HG02870 (cell line): ENCODE measurements at regions not wholly inside any gene's neighbourhood (a gene's known extent, or its start where the extent isn't known, plus 50 kb on each side); places are given as distances from the start of the nearest gene placed in this dataset.

Source experiments
- ATAC-seq: cut with Tn5 transposase; IDR thresholded peaks from one replicate; pipeline ENCODE4 v1.9.1; 2021; ENCODE audit warnings: mild to moderate bottlenecking, moderate library complexity; ENCODE audit not compliant: unreplicated experiment

DNA sequence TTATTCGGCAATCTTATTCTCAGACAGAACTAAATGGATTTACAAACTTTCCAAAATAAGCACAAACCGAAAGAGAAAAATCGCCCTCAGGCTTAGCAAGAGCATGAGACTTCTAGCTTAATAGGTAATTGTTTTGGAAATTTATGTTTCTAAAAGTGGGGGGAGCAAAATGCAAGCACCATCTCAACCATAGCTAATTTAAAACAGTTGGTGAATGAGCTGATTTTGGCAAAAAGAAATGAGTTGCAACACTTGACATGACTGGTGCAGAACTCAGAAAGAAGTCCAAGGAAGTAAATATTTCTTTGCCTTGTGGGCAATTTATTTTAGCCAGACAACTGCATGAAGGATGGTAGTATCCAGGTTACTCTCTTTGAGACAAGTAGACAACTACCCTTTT is 71.5 kb upstream of the PTGFR start:
- ATAC-seq, result no peak

DNA sequence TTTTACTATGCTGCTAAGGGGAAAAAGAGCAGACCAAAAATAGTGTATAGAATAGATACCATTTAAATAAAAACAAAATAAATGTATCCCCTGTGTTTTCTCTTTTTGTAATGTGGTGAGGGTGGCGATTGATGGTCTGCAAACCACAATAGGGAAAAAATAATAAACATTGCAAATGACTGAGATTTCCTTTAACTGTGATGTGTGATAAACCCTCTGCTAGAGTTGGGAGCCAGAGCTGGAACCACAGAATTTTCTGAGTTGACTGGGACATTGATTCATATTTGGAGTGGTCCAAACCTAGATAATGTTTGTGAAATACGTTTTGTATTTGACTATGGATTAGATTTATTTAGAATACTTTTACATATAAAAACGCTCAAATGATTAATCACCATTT is 70.6 kb upstream of the PTGFR start:
- no peak for ATAC-seq

DNA sequence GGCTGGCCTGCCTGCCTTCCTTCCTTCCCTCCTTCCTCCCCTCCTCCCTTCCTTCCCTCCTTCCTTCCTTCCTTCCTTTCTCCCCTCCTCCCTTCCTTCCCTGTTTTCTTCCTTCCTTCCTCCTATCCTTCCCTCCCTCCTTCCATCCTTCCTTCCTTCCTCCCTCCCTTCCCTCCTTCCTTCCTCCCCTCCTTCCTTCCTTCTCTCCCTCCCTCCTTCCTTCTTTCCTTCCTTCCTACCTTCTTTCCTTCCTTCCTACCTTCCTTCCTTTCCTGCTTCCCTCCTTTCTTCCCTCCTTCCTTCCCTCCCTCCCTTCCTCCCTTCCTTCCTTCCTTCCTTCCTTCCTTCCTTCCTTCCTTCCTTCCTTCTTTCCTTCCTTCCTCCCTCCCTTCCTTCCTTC is 70.1 kb upstream of the PTGFR start:
- ATAC-seq, result no peak

DNA sequence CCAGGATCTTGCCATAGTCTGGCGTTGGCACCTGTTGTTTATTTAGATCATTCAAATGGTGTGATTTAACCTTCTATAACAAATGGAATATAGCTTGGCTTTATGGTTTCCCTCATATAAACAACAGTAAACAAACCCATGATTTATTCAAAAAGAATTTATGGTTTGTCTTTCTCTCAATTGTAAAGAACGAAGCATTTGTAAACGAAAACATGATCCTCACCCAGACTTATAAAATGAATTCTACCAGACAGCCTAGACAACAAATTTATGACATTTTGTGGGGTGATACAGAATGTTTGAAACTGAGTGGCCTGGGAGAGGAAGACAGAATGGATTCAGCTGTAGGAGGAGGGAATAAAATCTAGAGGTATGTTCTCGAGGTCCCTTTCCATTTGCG is 66.1 kb upstream of the PTGFR start:
- ATAC-seq, result no peak

DNA sequence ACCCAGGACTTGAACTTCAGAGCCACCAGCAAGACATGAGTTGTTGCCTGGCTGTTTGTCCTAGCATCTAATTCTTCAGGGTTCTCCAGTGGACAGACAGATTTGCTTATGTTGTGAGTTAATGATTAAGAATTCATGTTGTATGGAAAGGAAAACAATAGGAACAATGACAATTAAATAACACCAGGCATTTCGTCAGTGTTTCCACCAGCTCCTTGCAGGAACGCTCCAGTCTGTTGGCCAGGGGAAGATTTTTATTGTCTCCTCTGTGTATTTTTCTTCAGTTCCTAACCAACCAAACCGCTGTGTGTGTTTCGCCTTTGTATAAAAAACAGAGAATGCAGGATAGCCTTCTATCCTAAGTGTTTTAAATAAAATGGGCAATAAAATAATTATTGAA is 64.4 kb upstream of the PTGFR start:
- ATAC-seq, result no peak

DNA sequence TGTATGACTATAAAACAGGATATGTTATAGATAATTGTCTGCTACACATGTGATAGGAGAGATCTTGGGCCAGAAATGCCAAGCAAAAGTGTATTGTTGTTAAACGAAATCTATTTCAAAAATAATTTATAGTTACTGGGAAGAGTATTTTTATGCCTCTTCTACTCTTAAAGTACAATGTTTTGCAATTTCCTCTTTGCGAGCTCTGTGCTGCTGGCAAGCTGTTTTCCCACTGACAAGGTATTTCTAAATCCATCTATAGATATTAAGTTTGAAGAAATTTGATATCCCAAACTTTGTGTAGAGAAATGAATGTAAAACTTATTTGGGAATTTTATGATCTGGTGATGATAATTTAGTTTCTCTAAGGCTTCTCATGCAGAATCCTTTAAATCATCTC is 63.3 kb upstream of the PTGFR start:
- ATAC-seq, result no peak

DNA sequence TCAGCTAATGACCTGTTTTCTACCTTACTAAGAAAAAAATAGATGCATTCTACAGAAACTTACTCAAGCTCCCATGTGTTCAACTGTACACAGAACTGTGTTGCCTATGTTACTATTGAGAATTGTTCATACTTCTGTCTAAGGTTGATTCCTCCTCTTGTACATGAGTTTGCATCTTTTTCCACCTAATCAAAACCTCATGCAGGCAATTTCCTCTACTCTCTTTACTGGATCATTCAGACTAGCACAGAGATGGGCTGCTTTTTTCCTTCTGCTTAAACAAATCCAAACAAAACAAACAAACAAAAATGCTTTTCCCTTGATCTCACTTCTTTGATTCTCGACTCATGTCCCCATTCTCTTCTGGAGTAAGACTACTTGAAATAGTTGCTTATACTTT is 58.8 kb upstream of the PTGFR start:
- no peak for ATAC-seq

DNA sequence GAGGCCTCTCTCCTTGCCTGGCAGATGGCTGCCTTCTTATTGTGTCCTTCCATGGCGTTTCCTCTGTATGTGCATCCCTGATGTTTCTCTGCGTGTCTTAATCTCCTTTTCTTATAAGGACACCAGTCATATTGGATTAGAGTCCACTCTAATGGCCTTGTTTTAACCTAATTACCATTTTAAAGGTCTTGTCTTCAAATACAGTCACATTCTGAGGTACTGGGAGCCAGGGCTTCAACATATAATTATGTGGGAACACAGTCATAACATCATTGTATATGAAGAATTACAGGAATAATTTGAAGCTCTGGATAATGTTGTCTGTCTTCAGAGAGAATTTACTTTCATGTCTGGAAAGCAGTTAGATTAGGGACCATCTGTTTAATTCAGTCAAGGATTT is 56.4 kb upstream of the PTGFR start:
- ATAC-seq, result no peak

DNA sequence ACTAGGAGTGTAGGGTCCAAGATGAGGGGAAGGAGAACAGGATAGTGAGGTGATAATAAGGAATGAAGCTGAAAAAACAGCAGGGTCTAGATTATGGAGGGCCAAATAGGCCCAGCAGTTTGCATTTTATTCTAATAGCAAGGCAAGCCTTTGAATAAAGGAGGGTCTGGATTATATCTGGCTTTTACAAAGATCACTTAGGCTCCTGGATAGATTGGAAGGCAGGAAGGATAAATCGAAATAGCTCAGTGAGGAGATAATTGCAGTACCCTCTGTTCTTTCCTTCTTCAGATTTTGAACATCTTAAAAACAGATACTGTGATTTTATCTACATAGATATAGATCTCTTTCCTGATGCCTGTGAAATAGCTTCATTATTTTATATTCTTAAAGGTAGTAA is 53.8 kb upstream of the PTGFR start:
- ATAC-seq, result no peak

DNA sequence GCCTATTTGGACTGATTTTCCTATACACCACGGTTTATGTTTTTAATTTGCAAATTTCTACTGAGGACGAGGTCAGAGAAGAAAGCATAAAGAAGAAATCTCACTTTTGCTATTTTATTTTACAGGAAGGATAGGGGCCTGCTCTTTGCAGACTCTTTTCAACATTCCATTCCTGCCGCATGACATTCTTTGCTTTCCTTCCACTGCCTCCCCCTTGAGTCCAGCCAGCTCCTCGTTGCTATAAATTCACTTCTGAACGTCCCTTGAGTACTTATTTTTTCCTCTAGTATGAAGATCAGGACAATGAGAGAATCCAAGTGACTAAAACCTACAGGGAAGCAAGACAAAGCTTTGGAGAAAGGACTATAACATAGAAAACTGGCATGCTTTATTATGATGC is 53.4 kb upstream of the PTGFR start:
- no peak for ATAC-seq

DNA sequence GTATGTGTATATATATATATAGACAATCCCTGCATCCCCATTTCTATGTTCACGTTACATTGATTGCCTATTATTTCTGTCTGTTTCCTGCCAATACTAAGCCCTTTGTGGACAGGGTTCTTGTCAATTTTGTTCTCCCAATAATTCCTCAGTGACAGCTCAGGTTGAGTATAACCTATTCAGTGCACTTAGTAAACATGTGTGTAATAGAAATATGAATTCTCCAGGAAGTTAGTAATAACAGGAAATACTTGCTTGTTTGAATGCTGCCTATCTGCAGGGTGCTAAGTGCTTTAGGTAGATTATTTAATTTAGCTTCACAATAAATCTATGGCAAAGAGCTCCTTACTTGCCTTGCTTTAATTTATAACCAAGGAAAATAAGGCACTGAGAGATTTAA is 52.8 kb upstream of the PTGFR start:
- no peak for ATAC-seq

DNA sequence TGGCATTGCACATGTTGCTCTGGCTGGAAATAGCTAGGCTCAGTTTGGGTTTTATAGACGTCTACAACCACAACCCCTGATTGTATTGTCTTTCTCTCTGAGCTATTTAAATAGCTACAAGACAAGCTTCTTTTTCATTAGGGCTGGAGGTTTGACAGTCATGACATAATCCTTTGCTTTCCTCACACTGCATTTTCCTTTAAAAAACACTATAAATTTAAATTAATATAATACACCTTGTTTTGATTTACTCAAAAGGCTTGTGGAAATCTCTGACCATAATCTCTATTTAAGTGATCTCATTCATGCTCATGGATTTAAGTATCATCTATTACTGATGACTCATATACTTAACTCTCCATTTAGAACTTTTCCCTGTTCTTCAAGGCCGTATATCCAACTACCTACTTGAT is 50.4 kb upstream of the PTGFR start:
- ATAC-seq, result no peak
